ENCODE measurements at regions not wholly inside any gene's neighbourhood (a gene's known extent, or its start where the extent isn't known, plus 50 kb on each side); places are given as distances from the start of the nearest gene placed in this dataset.

GRCh38 chr7:15801041-15801440, 114.6 kb upstream of the MEOX2 start:
- Histone ChIP-seq H3K4me3 (ENCODE audit: insufficient read depth, low read depth, low read length) (no peak overlapping the region), H3K9ac (ENCODE audit: low read length) (no peak overlapping the region), H3K4me1 (ENCODE audit: insufficient read depth, low read length) (no peaks in the 10 kb centered on the region), H3K9me3 (ENCODE audit: insufficient read depth, low read depth, low read length) (no peaks in the 10 kb centered on the region), H3K4me2 (ENCODE audit: low read length) (no peak overlapping the region), H3K27ac (ENCODE audit: low read depth, low read length) (no peak overlapping the region), H3K36me3 (ENCODE audit: insufficient read depth, low read length) (no peaks in the 10 kb centered on the region), H2AFZ (ENCODE audit: low read depth, low read length) (no peak overlapping the region), H4K20me1 (ENCODE audit: insufficient read depth, low read length) (no peaks in the 10 kb centered on the region), H3K79me2 (ENCODE audit: insufficient read depth, low read length) (no peaks in the 10 kb centered on the region), H3K27me3 (ENCODE audit: insufficient read depth, low read length) (no peaks in the 10 kb centered on the region)
- DNase-seq (ENCODE audit: low read depth) (no peak), FAIRE-seq (no peak)
- Mint-ChIP-seq H3K4me1 (ENCODE audit: low read depth, unreplicated experiment) (peaks cover 27% of the 10 kb centered on the region), H3K9me3 (ENCODE audit: unreplicated experiment) (no peaks in the 10 kb centered on the region), H3K27me3 (ENCODE audit: low read depth, unreplicated experiment) (no peaks in the 10 kb centered on the region), H3K36me3 (ENCODE audit: low read depth, unreplicated experiment) (no peaks in the 10 kb centered on the region), H3K4me3 (ENCODE audit: unreplicated experiment) (no peak overlapping the region), H3K27ac (ENCODE audit: unreplicated experiment) (peak overlapping the region; percentile 87)
- TF ChIP-seq, protein P1, sequence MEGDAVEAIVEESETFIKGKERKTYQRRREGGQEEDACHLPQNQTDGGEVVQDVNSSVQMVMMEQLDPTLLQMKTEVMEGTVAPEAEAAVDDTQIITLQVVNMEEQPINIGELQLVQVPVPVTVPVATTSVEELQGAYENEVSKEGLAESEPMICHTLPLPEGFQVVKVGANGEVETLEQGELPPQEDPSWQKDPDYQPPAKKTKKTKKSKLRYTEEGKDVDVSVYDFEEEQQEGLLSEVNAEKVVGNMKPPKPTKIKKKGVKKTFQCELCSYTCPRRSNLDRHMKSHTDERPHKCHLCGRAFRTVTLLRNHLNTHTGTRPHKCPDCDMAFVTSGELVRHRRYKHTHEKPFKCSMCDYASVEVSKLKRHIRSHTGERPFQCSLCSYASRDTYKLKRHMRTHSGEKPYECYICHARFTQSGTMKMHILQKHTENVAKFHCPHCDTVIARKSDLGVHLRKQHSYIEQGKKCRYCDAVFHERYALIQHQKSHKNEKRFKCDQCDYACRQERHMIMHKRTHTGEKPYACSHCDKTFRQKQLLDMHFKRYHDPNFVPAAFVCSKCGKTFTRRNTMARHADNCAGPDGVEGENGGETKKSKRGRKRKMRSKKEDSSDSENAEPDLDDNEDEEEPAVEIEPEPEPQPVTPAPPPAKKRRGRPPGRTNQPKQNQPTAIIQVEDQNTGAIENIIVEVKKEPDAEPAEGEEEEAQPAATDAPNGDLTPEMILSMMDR (IDR thresholded peaks at IDR 0.05; ENCODE audit: insufficient read depth, low read depth, low read length), result no peak
- no peak for TF ChIP-seq EZH2 (IDR thresholded peaks at IDR 0.05; ENCODE audit: insufficient read depth, low read length)

GRCh38 chr7:15798081-15798480, 111.6 kb upstream of the MEOX2 start:
- no peak for TF ChIP-seq EZH2 (IDR thresholded peaks at IDR 0.05; ENCODE audit: insufficient read depth, low read length)
- TF ChIP-seq, protein P1 (IDR thresholded peaks at IDR 0.05; ENCODE audit: insufficient read depth, low read depth, low read length), result no peak
- Histone ChIP-seq H3K4me3 (ENCODE audit: insufficient read depth, low read depth, low read length) (no peak overlapping the region), H3K79me2 (ENCODE audit: insufficient read depth, low read length) (no peaks in the 10 kb centered on the region), H3K4me2 (ENCODE audit: low read length) (no peak overlapping the region), H3K27ac (ENCODE audit: low read depth, low read length) (no peak overlapping the region), H3K9ac (ENCODE audit: low read length) (no peak overlapping the region), H3K36me3 (ENCODE audit: insufficient read depth, low read length) (no peaks in the 10 kb centered on the region), H3K4me1 (ENCODE audit: insufficient read depth, low read length) (no peaks in the 10 kb centered on the region), H4K20me1 (ENCODE audit: insufficient read depth, low read length) (no peaks in the 10 kb centered on the region), H3K27me3 (ENCODE audit: insufficient read depth, low read length) (no peaks in the 10 kb centered on the region), H2AFZ (ENCODE audit: low read depth, low read length) (no peak overlapping the region), H3K9me3 (ENCODE audit: insufficient read depth, low read depth, low read length) (no peaks in the 10 kb centered on the region)
- FAIRE-seq (no peak), DNase-seq (ENCODE audit: low read depth) (no peak)
- Mint-ChIP-seq H3K4me3 (ENCODE audit: unreplicated experiment) (no peak overlapping the region), H3K27ac (ENCODE audit: unreplicated experiment) (no peak overlapping the region), H3K36me3 (ENCODE audit: low read depth, unreplicated experiment) (no peaks in the 10 kb centered on the region), H3K4me1 (ENCODE audit: low read depth, unreplicated experiment) (peaks cover 28% of the 10 kb centered on the region), H3K9me3 (ENCODE audit: unreplicated experiment) (peaks cover 1% of the 10 kb centered on the region), H3K27me3 (ENCODE audit: low read depth, unreplicated experiment) (no peaks in the 10 kb centered on the region)

DNA sequence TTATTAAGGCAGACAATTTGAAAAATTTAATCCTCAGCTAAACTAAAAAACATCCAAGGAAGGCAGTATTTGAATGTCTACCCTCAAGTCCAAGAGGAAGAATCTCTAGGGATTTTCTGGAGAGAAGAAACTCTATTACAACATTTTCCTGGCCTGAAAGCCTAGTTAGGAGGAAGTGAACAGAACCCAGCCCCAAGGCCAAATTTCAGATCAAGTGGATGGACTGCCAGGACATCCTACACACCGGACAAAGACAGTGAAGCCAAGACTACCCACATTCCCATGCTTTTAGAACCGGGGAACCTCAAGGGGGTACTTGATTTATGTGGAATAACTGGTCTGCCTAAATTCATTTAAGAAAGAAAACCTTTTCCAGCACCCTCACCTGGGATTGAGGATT, 108.9 kb upstream of the MEOX2 start:
- Histone ChIP-seq H3K36me3 (ENCODE audit: insufficient read depth, low read length) (no peaks in the 10 kb centered on the region), H4K20me1 (ENCODE audit: insufficient read depth, low read length) (no peaks in the 10 kb centered on the region), H3K4me2 (ENCODE audit: low read length) (no peak overlapping the region), H2AFZ (ENCODE audit: low read depth, low read length) (no peak overlapping the region), H3K4me3 (ENCODE audit: insufficient read depth, low read depth, low read length) (no peak overlapping the region), H3K9ac (ENCODE audit: low read length) (no peak overlapping the region), H3K4me1 (ENCODE audit: insufficient read depth, low read length) (no peaks in the 10 kb centered on the region), H3K9me3 (ENCODE audit: insufficient read depth, low read depth, low read length) (no peaks in the 10 kb centered on the region), H3K27ac (ENCODE audit: low read depth, low read length) (no peak overlapping the region), H3K27me3 (ENCODE audit: insufficient read depth, low read length) (no peaks in the 10 kb centered on the region), H3K79me2 (ENCODE audit: insufficient read depth, low read length) (no peaks in the 10 kb centered on the region)
- no peak for TF ChIP-seq EZH2 (IDR thresholded peaks at IDR 0.05; ENCODE audit: insufficient read depth, low read length)
- TF ChIP-seq, protein P1 (IDR thresholded peaks at IDR 0.05; ENCODE audit: insufficient read depth, low read depth, low read length), result no peak
- Mint-ChIP-seq H3K4me1 (ENCODE audit: low read depth, unreplicated experiment) (peaks cover 9% of the 10 kb centered on the region), H3K4me3 (ENCODE audit: unreplicated experiment) (no peak overlapping the region), H3K27ac (ENCODE audit: unreplicated experiment) (no peak overlapping the region), H3K36me3 (ENCODE audit: low read depth, unreplicated experiment) (no peaks in the 10 kb centered on the region), H3K9me3 (ENCODE audit: unreplicated experiment) (peaks cover 1% of the 10 kb centered on the region), H3K27me3 (ENCODE audit: low read depth, unreplicated experiment) (no peaks in the 10 kb centered on the region)
- FAIRE-seq (no peak), DNase-seq (ENCODE audit: low read depth) (no peak)

Data from astrocyte (in vitro differentiated cells and primary cell).